IPS-20b (cell line): ENCODE measurements at regions not wholly inside any gene's neighbourhood (a gene's known extent, or its start where the extent isn't known, plus 50 kb on each side); places are given as distances from the start of the nearest gene placed in this dataset.

Source experiments
- H3K27ac ChIP-seq: one replicate; pipeline ENCODE4 v1.5.1; 2013; ENCODE audit warnings: low read length
- H3K27me3 ChIP-seq: 2 replicates; pipeline ENCODE4 v1.6.1; 2013; ENCODE audit warnings: mild to moderate bottlenecking, low read length, inconsistent platforms; ENCODE audit not compliant: insufficient read depth
- H3K36me3 ChIP-seq: 2 replicates; pipeline ENCODE4 v1.6.1; 2013; ENCODE audit warnings: low read depth, mild to moderate bottlenecking, inconsistent platforms, low read length, moderate library complexity; ENCODE audit not compliant: insufficient read depth
- H3K4me1 ChIP-seq: 2 replicates; pipeline ENCODE4 v1.6.1; 2013; ENCODE audit warnings: mild to moderate bottlenecking, control low read depth, inconsistent platforms, low read length, moderate library complexity; ENCODE audit not compliant: insufficient read depth
- H3K4me3 ChIP-seq: 2 replicates; pipeline ENCODE4 v1.5.1; 2013; ENCODE audit warnings: mild to moderate bottlenecking, low read length, inconsistent platforms
- H3K9ac ChIP-seq: 2 replicates; pipeline ENCODE4 v1.6.1; 2013; ENCODE audit warnings: low read depth, mild to moderate bottlenecking, inconsistent platforms, low read length, moderate library complexity
- H3K9me3 ChIP-seq: 2 replicates; pipeline ENCODE4 v1.6.1; 2013; ENCODE audit warnings: mild to moderate bottlenecking, low read depth, low read length, inconsistent platforms; ENCODE audit not compliant: insufficient read depth

GRCh38 chr9:1269533-1270315 is 219.6 kb downstream of the DMRT2 start:
- Histone ChIP-seq H3K9me3 (no peaks in the 10 kb centered on the region), H3K27ac (no peak overlapping the region), H3K36me3 (no peaks in the 10 kb centered on the region), H3K27me3 (no peaks in the 10 kb centered on the region), H3K4me1 (0 out of 2 replicates have a peak, but pooled peaks cover 5% of the 10 kb centered on the region), H3K9ac (no peak overlapping the region), H3K4me3 (no peak overlapping the region)

- Histone ChIP-seq H3K27me3 (no peaks in the 10 kb centered on the region), H3K9me3 (no peaks in the 10 kb centered on the region), H3K9ac (no peak overlapping the region), H3K4me1 (0 out of 2 replicates have a peak, but pooled peaks cover 5% of the 10 kb centered on the region), H3K27ac (no peak overlapping the region), H3K4me3 (no peak overlapping the region), H3K36me3 (no peaks in the 10 kb centered on the region)
Measured at GRCh38 chr9:1271367-1271766, 221.2 kb downstream of the DMRT2 start.

GRCh38 chr9:1271786-1272185 is 221.6 kb downstream of the DMRT2 start:
- H3K4me1 ChIP-seq = peaks cover 5% of the 10 kb centered on the region; the same call in 1 of the 2 replicates
- H3K4me3 ChIP-seq = no peak overlapping the region
- H3K36me3 ChIP-seq = no peaks in the 10 kb centered on the region
- no peak overlapping the region for H3K9ac ChIP-seq
- H3K9me3 ChIP-seq = no peaks in the 10 kb centered on the region
- no peaks in the 10 kb centered on the region for H3K27me3 ChIP-seq
- no peak overlapping the region for H3K27ac ChIP-seq

GRCh38 chr9:1272488-1272887 is 222.3 kb downstream of the DMRT2 start:
- no peak overlapping the region for H3K27ac ChIP-seq
- no peak overlapping the region for H3K4me3 ChIP-seq
- H3K27me3 ChIP-seq = no peaks in the 10 kb centered on the region
- H3K4me1 ChIP-seq = peaks cover 5% of the 10 kb centered on the region; the same call in 1 of the 2 replicates
- H3K36me3 ChIP-seq = no peaks in the 10 kb centered on the region
- H3K9me3 ChIP-seq = no peaks in the 10 kb centered on the region
- no peak overlapping the region for H3K9ac ChIP-seq

- Histone ChIP-seq H3K9ac (no peak overlapping the region), H3K27ac (no peak overlapping the region), H3K4me1 (peaks cover 5% of the 10 kb centered on the region; the same call in 1 of the 2 replicates), H3K27me3 (no peaks in the 10 kb centered on the region), H3K9me3 (no peaks in the 10 kb centered on the region), H3K4me3 (no peak overlapping the region), H3K36me3 (no peaks in the 10 kb centered on the region)
Measured at GRCh38 chr9:1273859-1274258, 223.7 kb downstream of the DMRT2 start.

- H3K27ac ChIP-seq = no peak overlapping the region
- H3K36me3 ChIP-seq = no peaks in the 10 kb centered on the region
Measured at GRCh38 chr9:1274334-1274733, 224.2 kb downstream of the DMRT2 start.

GRCh38 chr9:1276474-1276873 is 226.3 kb downstream of the DMRT2 start:
- H3K27me3 ChIP-seq = no peaks in the 10 kb centered on the region
- no peak overlapping the region for H3K4me3 ChIP-seq
- H3K9me3 ChIP-seq = no peaks in the 10 kb centered on the region
- peaks cover 5% of the 10 kb centered on the region; the same call in 1 of the 2 replicates for H3K4me1 ChIP-seq
- H3K27ac ChIP-seq = no peak overlapping the region
- H3K9ac ChIP-seq = no peak overlapping the region
- H3K36me3 ChIP-seq = no peaks in the 10 kb centered on the region

More at GRCh38 chr9:1274334-1274733, 224.2 kb downstream of the DMRT2 start:
- no peak overlapping the region for H3K4me3 ChIP-seq
- no peaks in the 10 kb centered on the region for H3K9me3 ChIP-seq
- H3K27me3 ChIP-seq = no peaks in the 10 kb centered on the region
- no peak overlapping the region for H3K9ac ChIP-seq
- peaks cover 5% of the 10 kb centered on the region; the same call in 1 of the 2 replicates for H3K4me1 ChIP-seq

- no peaks in the 10 kb centered on the region for H3K9me3 ChIP-seq
- H3K36me3 ChIP-seq = no peaks in the 10 kb centered on the region
- no peak overlapping the region for H3K27ac ChIP-seq
- no peak overlapping the region for H3K4me3 ChIP-seq
- H3K4me1 ChIP-seq = no peaks in the 10 kb centered on the region
- H3K27me3 ChIP-seq = no peaks in the 10 kb centered on the region
- no peak overlapping the region for H3K9ac ChIP-seq
Measured at GRCh38 chr9:1284727-1285126, 234.6 kb downstream of the DMRT2 start.

- H3K4me3 ChIP-seq = no peak overlapping the region
- H3K27me3 ChIP-seq = no peaks in the 10 kb centered on the region
- no peaks in the 10 kb centered on the region for H3K36me3 ChIP-seq
- no peaks in the 10 kb centered on the region for H3K4me1 ChIP-seq
- no peak overlapping the region for H3K27ac ChIP-seq
- H3K9ac ChIP-seq = no peak overlapping the region
- no peaks in the 10 kb centered on the region for H3K9me3 ChIP-seq
Measured at GRCh38 chr9:1285526-1285925, 235.4 kb downstream of the DMRT2 start.

GRCh38 chr9:1292384-1292783 is 242.2 kb downstream of the DMRT2 start:
- Histone ChIP-seq H3K4me3 (no peak overlapping the region), H3K9ac (no peak overlapping the region), H3K9me3 (no peaks in the 10 kb centered on the region), H3K4me1 (no peaks in the 10 kb centered on the region), H3K27me3 (no peaks in the 10 kb centered on the region), H3K27ac (no peak overlapping the region), H3K36me3 (no peaks in the 10 kb centered on the region)

GRCh38 chr9:1294641-1295258 is 244.6 kb downstream of the DMRT2 start:
- Histone ChIP-seq H3K4me3 (no peak overlapping the region), H3K27ac (no peak overlapping the region), H3K36me3 (no peaks in the 10 kb centered on the region), H3K4me1 (no peaks in the 10 kb centered on the region), H3K9ac (no peak overlapping the region), H3K27me3 (no peaks in the 10 kb centered on the region), H3K9me3 (no peaks in the 10 kb centered on the region)

GRCh38 chr9:1296331-1296730 is 246.2 kb downstream of the DMRT2 start:
- H3K9me3 ChIP-seq = no peaks in the 10 kb centered on the region
- no peak overlapping the region for H3K27ac ChIP-seq
- no peaks in the 10 kb centered on the region for H3K4me1 ChIP-seq

More at GRCh38 chr9:1296331-1296730, 246.2 kb downstream of the DMRT2 start:
- Histone ChIP-seq H3K4me3 (no peak overlapping the region), H3K27me3 (no peaks in the 10 kb centered on the region), H3K36me3 (no peaks in the 10 kb centered on the region), H3K9ac (no peak overlapping the region)
